Activated CD8-positive, alpha-beta T cell treated with anti-CD3 and anti-CD28 coated beads for 36 hours (primary cell): ENCODE measurements at regions not wholly inside any gene's neighbourhood (a gene's known extent, or its start where the extent isn't known, plus 50 kb on each side); places are given as distances from the start of the nearest gene placed in this dataset.

Experiments
- ATAC-seq: fragments of 200-7000 bp; cut with Tn5 transposase; one replicate; pipeline ENCODE4 v1.10.0; 2021; ENCODE audit warnings: mild to moderate bottlenecking, moderate library complexity
- CTCF ChIA-PET: fragments of 350-600 bp; sonication (Branson Sonifier 250); formaldehyde crosslinking; loops from one replicate; lab custom pipeline; 2021; ENCODE audit warnings: antibody characterized with exemption; lab: Charles Lee
- POLR2A ChIA-PET: fragments of 350-600 bp; sonication (Branson Sonifier 250); formaldehyde crosslinking; loops from one replicate; lab custom pipeline; 2021; ENCODE audit warnings: antibody characterized with exemption; lab: Charles Lee
- DNase-seq: peaks from one replicate; pipeline ENCODE4 v3.0.0-alpha.2; 2020
- H3K27ac Mint-ChIP-seq: one replicate; pipeline ENCODE4 v1.8.0; 2021; ENCODE audit warnings: mild to moderate bottlenecking, mixed read lengths
- H3K27me3 Mint-ChIP-seq: one replicate; pipeline ENCODE4 v1.8.0; 2021; ENCODE audit warnings: mixed read lengths
- H3K36me3 Mint-ChIP-seq: one replicate; pipeline ENCODE4 v1.8.0; 2021; ENCODE audit warnings: low read depth, mixed read lengths
- H3K4me1 Mint-ChIP-seq: one replicate; pipeline ENCODE4 v1.8.0; 2021; ENCODE audit warnings: low read depth, mixed read lengths
- H3K4me3 Mint-ChIP-seq: one replicate; pipeline ENCODE4 v1.8.0; 2021; ENCODE audit warnings: mild to moderate bottlenecking, moderate library complexity, mixed read lengths
- H3K9me3 Mint-ChIP-seq: one replicate; pipeline ENCODE4 v1.8.0; 2021; ENCODE audit warnings: mixed read lengths
- intact Hi-C: fragments of 100-400 bp; cut with micrococcal nuclease; formaldehyde crosslinking; loops from one replicate; pipeline ENCODE4 v1.10.0; 2022
- TF ChIP-seq, protein P1 (sequence below): fragments of 200-600 bp; IDR thresholded peaks from one replicate; pipeline ENCODE4 v1.8.0; 2022; ENCODE audit warnings: antibody characterized with exemption, mild to moderate bottlenecking

DNA sequence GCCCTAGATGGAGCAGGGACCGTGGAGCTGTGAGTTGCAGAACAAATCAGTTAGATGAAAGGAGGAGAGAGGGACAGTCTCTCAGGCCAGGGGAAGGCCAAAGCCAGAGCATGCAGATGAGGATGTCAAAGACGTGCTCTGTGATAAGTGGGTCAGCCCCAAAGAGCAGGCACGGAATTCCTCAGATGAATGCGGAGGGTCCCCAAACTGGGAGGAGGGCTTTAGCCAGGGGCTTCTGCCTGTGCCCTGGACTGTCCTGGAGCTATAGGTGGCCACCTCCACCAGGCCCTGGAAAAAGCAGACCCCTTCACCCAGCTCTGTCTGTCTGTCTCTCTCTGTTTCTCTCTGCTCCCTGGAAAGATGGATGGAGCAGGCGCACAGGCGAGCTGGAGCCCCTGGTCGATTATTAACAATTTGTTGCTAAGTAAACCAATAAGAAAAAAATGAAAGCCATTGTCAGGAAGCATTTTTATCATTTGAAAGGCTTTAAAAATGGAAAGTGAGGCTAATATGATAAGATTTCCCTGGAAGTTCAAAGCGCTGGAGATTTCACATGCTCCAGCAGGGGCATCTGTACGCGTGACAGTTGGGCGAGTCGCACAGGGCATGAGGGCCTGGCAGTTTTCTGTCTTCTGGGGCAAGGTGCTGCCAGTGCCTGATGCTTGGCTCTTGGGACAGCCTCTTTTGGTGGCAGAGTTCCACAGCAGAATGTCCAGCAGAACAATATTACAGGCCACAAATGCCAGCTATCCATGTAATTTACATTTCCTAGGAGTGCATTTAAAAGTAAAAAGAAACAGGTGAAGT lies 241.0 kb downstream of the GLI2 start:
- ATAC-seq = no peak
- intact Hi-C loops = no loop called here
- TF ChIP-seq, protein P1, sequence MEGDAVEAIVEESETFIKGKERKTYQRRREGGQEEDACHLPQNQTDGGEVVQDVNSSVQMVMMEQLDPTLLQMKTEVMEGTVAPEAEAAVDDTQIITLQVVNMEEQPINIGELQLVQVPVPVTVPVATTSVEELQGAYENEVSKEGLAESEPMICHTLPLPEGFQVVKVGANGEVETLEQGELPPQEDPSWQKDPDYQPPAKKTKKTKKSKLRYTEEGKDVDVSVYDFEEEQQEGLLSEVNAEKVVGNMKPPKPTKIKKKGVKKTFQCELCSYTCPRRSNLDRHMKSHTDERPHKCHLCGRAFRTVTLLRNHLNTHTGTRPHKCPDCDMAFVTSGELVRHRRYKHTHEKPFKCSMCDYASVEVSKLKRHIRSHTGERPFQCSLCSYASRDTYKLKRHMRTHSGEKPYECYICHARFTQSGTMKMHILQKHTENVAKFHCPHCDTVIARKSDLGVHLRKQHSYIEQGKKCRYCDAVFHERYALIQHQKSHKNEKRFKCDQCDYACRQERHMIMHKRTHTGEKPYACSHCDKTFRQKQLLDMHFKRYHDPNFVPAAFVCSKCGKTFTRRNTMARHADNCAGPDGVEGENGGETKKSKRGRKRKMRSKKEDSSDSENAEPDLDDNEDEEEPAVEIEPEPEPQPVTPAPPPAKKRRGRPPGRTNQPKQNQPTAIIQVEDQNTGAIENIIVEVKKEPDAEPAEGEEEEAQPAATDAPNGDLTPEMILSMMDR = no peak

DNA sequence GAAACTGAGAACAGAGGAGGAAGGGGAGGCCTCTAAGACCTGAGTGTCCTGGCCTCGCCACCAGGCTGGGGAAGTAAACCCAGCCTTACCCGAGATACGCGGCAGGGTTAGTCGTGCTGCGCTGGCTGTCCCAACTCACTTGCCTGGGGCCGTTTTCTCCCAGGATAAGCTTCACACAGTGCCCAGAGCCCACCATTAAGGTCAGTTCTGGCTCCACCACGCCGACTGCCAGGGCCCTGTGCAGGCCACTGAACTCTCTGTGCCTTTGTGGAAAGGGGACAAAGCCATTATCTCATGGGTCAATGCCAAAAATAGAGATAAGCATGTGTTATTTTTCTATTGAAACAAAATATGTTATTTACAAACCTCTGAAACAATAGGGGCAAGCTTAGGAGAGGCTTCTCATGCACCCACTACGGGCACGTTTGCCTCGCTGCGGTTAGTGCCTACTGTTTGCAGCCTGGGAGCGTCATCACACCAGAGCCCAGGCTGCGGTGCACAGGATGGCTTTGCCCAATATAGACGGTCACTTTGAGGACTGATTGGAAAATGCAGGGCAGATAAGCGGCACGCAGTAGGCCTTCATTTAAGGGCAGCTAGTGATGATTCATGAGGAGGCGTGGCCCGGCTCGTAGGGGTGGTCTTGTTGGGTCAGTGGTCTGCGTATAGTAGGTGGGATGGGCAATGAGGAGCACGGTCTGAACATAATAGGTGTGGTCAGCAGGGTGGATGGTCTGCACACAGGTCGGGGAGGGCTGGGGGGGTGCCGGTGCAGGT lies 242.1 kb downstream of the GLI2 start:
- Mint-ChIP-seq H3K4me3 (no peak overlapping the region), H3K9me3 (no peaks in the 10 kb centered on the region), H3K36me3 (no peaks in the 10 kb centered on the region), H3K27ac (no peak overlapping the region), H3K4me1 (no peaks in the 10 kb centered on the region), H3K27me3 (no peaks in the 10 kb centered on the region)
- POLR2A ChIA-PET = no interaction called here
- TF ChIP-seq, protein P1 = no peak
- intact Hi-C loops = no loop called here
- ATAC-seq = no peak
- DNase-seq = no peak
- CTCF ChIA-PET = no interaction called here

More for the DNA sequence above, 241.0 kb downstream of the GLI2 start:
- Mint-ChIP-seq H3K4me1 (no peaks in the 10 kb centered on the region), H3K27me3 (no peaks in the 10 kb centered on the region), H3K4me3 (no peak overlapping the region), H3K36me3 (no peaks in the 10 kb centered on the region), H3K9me3 (no peaks in the 10 kb centered on the region), H3K27ac (no peak overlapping the region)
- POLR2A ChIA-PET = no interaction called here
- no peak for DNase-seq
- CTCF ChIA-PET = no interaction called here

DNA sequence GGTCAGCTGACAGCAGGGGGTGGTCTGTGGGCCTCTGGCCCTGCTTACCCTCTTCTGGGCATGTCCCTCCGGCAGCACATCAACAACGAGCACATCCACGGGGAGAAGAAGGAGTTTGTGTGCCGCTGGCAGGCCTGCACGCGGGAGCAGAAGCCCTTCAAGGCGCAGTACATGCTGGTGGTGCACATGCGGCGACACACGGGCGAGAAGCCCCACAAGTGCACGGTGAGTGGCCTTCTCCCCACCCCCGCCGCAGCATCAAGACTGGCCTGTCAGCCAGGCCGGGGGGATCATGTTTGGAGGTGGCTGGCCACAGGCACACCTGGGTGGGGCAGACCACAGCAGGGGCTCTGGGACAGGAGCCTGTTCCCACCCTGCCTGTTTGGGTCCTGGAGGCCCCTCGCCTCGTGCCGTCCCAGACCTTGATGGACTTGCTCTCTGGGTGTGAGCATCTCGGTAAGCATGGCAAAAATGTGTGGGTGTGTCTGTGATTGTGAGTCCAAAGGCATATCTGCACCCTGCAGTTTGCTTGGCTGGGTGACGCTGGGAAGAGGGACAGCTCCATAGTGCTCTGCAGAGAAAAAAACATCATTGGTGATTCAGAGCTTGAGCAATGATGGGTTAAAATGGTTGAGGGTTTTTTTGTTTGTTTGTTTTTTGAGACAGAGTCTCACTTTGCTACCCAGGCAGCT lies 242.8 kb downstream of the GLI2 start:
- intact Hi-C loops = no loop called here

DNA sequence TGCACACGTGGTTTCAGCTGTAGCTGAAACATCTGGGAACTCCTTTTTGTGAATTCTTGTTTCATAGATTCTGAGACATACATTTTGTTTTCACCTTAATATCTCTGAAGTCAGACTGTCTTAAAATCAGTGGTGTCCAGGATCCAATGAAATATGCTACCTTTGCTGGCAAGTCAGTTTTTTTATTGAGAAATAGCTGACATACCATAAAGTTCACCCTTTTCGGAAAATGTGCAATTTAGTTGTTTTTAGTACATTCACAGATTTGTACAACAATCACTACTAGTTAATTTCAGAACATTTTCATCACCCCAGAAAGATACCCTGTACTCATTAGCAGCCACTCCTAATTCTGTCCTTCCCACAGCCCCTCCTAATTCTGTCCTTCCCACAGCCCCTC lies 243.7 kb downstream of the GLI2 start:
- no peak for DNase-seq
- no peaks in the 10 kb centered on the region for H3K9me3 Mint-ChIP-seq
- POLR2A ChIA-PET = no interaction called here
- no peaks in the 10 kb centered on the region for H3K4me1 Mint-ChIP-seq
- TF ChIP-seq, protein P1 = no peak
- intact Hi-C loops = no loop called here
- no peaks in the 10 kb centered on the region for H3K27me3 Mint-ChIP-seq
- H3K36me3 Mint-ChIP-seq = no peaks in the 10 kb centered on the region
- H3K27ac Mint-ChIP-seq = no peak overlapping the region
- H3K4me3 Mint-ChIP-seq = no peak overlapping the region
- CTCF ChIA-PET = no interaction called here
- no peak for ATAC-seq

More for the DNA sequence above, 242.8 kb downstream of the GLI2 start:
- Mint-ChIP-seq H3K27me3 (no peaks in the 10 kb centered on the region), H3K4me1 (no peaks in the 10 kb centered on the region), H3K9me3 (no peaks in the 10 kb centered on the region), H3K36me3 (no peaks in the 10 kb centered on the region), H3K4me3 (no peak overlapping the region), H3K27ac (no peak overlapping the region)
- ATAC-seq = no peak
- CTCF ChIA-PET = no interaction called here
- TF ChIP-seq, protein P1 = no peak
- no peak for DNase-seq
- POLR2A ChIA-PET = no interaction called here

DNA sequence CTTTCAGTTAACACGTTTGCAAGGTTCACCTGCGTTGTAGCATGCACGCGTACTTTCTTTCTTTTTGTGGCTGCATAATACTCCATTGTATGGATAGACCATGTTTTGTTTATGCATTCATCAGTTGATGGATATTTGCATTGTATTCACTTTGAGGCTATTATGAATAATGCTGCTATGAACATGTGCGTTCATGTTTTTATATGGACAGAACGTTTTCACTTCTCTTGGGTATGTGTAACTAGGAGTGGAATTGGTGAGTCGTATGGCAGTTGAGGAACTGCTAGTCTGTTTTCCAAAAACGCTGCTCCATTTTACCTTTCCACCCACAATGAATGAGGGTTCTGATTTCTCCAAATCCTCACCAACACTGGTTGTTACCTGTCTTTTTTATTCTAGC lies 244.3 kb downstream of the GLI2 start:
- ChIA-PET POLR2A (no interaction called here), CTCF (no interaction called here)
- Mint-ChIP-seq H3K4me3 (no peak overlapping the region), H3K27ac (no peak overlapping the region), H3K27me3 (no peaks in the 10 kb centered on the region), H3K4me1 (no peaks in the 10 kb centered on the region), H3K9me3 (no peaks in the 10 kb centered on the region), H3K36me3 (no peaks in the 10 kb centered on the region)
- no peak for ATAC-seq
- intact Hi-C loops = no loop called here
- no peak for DNase-seq
- TF ChIP-seq, protein P1 = no peak
